ENCODE measurements at regions not wholly inside any gene's neighbourhood (a gene's known extent, or its start where the extent isn't known, plus 50 kb on each side); places are given as distances from the start of the nearest gene placed in this dataset.
"Not testable (repeated sequence)": the region's sequence is repeated elsewhere in the genome, so short reads cannot be mapped to it uniquely, and the experiment has no call there.

DNA sequence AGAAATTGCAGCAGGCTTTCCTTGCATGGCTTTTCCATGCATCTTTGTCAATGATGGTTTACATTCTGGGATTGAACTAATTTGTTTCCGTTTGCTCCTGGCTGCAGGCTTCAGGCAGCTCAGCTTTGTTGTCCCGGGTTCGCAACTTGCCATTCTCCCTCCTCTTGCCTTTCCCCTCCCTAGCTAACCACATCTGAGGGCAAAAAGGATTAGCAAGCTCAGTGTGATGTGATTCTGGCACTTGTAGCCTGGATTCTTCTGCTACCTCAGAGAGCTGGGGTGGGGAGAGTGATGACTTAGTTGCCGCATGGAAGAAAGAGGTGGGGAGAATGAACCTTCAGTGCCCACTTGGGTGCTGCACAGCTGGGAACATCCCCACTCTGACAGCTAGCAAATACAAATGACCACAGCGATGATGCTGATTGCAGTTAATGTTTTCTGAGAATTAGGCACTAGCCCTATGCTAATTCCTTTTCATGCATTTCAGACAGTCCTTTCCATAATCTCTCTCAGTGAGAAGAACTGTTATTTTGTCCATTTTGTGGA lies 120.2 kb upstream of the SALL1 start:
- DNase-seq = no peak

DNA sequence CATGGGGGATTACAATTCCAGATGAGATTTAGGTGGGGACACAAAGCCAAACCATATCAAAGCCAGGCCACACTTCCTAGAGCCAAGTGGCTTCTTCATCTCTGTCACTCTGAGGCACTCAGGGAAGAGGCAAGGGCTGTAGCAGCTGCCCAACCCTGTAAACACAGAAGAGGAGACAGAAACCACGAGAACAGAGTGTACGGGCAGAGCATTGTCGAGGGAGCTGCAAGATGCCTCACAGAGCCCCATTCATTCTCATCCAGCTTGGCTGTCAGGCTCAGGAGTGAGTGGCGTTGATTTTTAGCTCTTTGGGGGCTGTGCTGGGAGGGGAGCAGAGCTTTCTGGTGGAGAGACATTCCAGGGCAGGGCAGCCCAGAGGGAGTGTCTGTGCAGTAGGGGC lies 117.2 kb upstream of the SALL1 start:
- DNase-seq = no peak

DNA sequence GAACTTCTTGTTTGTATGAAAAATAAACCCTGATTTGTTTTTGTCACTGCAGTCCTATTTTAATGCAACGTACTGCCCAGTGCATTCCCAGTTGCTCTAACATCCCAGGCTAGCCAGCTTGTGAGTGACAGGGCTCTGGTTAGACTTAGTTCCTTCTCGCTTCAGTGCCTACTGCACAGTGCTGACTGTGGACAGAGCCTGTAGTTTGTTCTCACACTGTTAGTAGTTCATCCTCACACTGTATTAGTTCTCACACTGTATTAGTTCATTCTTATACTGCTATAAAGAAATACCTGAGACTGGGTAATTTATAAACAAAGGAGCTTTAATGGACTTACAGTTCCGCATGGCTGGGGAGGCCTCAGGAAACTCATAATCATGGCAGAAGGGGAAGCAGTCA lies 116.6 kb upstream of the SALL1 start:
- DNase-seq = no peak

DNA sequence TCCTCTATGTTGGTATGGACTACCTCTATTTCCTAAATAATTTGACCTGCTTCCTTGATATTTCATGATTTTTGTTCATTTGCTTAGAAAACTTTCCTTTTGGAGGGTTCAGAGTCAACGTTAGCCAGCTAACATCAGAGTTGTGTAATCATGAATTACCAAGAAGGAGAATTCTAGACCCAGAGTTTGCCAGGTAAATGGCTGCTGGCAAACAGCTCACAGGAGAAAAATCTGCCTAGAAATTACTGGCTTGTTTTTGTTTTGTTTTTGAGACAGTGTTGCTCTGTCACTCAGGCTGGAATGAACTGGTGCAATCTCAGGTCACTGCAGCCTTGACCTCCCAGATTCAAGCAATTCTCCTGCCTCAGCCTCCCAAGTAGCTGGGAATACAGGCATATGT lies 111.4 kb upstream of the SALL1 start:
- DNase-seq = no peak

DNA sequence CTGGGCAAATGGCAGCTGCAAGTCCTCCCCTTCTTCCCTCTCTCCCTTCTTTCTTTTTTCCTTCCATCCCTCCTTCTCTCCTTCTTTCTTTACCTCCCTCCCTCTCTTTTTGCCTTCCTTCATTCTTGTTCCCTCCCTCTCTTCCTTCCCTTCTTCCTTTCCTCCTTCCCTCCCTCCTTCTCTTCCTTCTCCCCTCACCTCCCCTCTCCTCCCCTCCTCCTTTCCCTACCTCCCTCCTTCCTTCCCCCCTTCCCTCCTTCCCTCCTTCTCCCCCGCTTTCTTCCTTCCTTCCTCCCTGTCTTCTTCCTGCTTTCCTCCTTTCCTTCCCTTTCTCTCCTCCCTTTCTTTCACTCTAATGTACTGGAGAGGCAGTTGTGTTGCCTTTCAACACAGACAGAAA lies 110.8 kb upstream of the SALL1 start:
- no peak for DNase-seq

DNA sequence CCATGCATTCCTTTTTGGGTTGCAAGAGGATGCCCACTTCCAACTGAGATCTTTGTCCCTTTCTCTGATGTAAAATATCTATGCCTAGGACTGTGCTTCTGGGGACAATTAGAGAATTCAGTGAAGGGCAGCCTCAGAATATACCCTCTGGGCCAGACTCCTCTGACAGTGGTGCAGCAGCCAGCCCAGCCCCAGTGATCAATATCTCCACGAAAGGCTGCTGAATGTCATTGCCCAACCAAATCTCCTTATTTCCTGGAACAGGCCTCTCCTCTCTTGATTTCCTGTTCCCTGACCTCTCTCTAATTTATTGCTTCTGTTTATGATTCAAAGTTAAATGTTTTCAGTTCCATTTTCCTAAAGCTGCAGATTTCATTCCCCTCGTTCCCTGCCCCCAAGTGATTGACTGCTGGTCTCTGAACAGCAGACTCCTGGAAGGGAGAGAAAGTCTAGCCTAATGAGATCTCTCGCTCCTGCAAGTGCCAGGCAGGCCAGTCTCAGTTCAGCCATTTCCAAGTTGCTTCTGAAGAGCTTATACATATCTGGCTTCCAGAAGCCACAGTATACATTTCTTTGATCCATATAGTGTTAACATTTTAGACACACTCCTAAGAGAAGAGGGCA lies 104.4 kb upstream of the SALL1 start:
- DNase-seq = no peak

DNA sequence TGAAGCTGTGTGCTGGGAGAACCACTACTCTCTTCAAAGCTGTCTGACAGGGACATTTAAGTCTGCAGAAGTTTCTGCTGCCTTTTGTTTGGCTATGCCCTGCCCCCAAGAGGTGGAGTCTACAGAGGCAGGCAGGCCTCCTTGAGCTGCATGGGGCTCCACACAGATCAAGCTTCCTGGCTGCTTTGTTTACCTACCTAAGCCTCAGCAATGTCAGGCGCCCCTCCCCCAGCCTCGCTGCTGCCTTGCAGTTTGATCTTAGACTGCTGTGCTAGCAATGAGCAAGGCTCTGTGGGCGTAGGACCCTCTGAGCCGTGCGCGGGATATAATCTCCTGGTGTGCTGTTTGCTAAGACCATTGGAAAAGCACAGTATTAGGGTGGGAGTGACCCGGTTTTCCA lies 103.3 kb upstream of the SALL1 start:
- DNase-seq = not testable (repeated sequence)

DNA sequence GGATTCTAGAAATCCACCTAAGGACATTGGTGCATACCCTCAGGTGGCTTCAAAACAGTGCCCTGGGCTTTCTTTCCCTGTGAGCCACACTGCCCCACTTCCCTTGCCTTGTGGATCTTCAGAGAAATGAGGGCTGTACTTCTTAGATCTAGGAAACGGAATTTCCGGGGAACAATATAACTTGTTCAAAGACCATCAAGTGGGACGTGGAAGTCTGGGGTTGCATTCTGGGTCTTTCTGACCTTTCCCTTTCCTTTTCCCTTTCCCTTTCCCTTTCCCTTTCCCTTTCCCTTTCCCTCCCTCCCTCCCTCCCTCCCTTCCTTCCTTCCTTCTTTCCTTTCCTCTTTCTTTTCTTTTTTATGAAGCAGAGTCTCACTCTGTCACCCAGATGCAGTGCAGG lies 97.1 kb upstream of the SALL1 start:
- no peak for DNase-seq

DNA sequence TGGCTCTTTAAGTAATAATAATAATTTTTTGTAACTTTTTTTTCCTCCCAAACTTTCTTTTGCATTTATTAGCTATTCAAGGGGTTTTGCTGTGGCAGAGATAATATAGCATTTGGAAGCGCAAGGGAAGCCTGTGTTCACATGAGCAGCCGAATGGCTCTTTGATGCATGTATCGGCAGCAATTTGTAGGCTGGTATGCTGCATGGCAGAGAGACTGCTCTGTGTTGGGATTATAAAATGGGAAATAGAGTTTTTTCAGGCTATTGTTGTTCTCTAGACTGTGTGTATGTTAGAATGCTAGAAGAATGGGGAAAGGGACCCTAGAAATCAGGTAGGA lies 94.6 kb upstream of the SALL1 start:
- no peak for DNase-seq

DNA sequence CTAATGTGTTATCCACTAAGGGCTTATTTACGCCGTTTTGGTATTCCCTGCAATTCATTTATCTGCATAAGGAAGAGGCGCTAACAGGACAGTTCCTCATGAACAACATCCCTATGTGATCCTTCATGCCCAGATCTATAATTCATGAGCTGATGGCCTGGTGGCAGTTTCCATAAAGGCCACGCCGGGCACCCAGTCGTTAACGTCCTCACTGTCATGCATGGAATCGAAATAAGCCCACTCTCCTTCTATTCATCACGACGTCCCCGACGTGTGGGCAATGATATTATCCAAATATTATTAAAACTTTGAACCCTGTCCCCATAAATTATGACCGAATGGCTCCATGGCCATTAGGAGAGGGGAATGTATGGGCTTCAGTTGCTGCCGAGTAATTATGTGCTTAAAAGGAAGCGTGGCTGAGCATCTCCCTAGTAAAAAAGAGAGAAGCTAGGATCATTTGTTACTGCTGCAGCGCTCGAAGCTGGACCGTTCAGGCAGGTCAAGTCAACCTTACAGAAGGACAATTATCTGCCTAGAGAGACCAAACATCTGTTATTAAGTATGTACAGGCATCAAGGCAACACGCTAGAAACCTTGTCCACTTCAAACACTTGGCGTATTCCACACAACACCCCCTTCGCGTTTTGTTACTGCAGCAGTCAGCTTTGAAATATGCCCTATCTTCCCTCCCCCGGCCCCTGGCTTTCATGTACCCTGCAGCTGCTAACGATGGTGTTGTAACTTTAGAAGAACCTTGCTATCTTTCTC lies 94.0 kb upstream of the SALL1 start:
- no peak for DNase-seq

DNA sequence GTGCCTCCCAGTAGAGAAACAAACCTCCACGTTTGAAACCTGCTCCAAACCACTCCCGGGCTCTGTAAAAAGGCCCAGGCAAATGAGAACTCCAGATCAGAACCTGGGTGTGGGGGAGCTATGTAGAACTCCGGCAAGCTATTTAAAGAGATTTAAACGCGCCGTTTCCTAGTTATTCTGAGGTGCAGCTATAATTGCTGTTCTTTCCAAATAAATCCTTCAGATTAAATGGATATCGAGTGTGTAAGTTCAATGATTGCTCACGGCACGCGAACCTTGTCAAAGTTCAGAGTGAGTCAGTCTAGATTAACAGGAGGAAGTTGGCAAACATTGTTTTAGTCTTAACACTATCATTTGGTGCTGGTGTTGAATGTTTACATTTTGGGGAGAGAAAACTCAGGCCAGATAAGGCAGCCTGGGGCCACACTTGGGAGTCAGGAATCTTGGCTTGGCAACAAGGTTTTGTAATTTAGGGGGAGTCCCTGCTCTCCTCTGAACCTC lies 92.9 kb upstream of the SALL1 start:
- DNase-seq = no peak

DNA sequence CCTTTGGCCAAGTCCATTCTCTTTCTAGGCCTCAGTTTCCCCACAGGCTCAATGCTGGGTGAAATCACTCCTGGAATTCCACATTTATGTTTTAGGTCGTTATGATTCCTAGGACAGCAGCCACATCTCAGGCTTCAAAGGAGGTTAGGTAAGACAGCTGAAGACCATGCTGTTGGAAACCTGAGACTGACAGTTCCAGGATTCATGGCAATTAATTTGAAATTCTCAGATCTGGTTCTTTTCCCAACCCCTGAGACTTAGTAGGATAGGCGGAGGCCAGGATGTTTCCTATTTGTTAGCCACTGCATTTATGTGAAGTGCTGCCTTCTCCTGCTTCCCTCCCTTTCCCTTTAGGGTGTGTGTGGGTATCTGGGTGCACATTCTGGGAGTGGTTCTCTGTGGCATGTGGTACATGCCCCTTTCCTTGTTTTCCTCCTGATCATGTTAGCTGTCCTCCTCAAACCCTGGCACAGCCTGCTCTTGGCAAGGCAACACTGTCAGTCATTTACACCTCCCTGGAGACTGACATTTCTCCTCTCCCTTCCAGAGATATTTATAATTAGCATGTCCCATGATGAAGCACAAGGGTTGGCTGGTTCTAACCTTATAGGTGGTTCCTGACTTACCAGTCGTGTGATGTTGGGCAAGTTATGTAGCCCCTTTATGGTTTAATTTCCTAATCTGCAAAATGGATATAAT lies 91.4 kb upstream of the SALL1 start:
- DNase-seq = no peak

DNA sequence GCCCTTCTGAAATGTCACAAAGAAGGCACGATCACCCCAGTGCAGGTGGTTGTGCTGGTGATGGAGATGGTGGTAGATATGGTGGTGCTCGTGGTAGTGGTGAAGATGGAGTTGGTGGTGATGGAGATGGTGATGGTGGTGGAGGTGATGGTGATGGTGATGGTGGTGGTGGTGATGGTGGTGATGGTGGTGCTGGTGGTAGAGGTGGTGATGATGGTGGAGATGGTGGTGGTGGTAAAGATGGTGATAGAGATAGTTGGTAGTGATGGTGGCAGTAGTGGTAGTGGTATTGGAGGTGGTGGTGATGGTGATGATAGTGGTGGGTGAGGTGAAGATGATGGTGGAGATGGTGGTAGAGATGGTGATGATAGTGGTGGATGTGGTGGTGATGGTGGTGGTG lies 88.1 kb upstream of the SALL1 start:
- no peak for DNase-seq

DNA sequence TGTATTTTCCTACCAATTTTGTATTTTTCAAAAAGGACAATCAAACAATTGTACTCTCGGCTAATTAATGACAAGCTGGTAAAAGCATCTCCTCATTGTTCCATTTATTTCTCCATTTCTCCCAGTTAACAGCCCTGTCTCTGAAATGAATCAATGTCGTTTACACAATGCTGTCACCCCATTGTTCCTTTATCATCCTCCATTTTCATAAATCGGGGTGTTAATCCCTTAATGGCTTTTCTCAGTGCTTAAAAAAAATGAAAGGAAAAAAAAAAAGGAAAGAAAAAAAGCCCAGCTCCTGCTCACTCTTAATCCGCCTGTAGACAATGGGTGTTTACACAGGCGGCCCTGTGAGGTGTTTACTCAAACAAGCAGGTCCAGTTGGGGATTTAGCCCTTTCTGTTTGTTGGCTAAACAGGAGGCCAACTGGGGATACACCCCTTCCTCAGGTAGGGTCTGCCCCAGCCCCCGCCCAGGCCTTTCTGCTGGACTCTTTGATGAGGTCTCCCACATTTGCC lies 86.8 kb upstream of the SALL1 start:
- DNase-seq = no peak

DNA sequence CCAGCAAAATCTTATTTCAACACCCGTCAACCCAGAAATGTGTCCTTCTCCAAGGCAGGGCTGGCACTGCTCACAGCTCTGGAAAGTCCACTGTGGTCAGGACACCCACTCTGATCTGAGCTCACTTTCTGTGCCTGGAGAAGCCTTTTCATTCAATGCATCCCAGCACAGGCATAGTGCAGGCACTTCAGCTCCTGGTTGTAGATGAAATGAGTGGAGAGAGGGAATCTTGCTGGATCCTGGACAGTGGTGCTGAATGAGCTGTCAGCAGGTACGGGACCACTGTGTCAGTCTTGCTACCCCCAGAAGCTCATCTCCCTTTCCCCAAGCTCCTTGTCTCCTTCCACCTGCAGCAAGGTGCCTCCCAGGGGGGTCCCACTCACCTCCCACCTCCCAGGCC lies 86.1 kb upstream of the SALL1 start:
- DNase-seq = no peak

DNA sequence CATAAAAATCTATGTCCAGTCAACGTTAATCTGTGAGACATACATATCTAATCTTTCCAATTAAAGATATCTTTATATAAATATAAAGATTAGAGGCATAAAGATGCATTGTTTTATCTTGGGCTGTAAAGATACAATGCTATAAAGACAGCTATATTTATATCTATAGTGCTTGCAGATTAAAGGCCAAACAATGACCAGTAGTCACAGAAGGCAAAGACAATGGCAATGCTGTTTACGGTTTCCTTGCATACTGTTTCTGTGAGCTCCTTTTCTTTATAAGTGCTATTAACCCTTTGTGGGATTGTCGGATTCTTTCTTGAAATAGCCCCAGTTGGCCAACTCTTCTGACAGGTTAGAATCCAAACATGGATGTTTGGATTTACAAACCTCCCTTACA lies 85.5 kb upstream of the SALL1 start:
- DNase-seq = no peak

DNA sequence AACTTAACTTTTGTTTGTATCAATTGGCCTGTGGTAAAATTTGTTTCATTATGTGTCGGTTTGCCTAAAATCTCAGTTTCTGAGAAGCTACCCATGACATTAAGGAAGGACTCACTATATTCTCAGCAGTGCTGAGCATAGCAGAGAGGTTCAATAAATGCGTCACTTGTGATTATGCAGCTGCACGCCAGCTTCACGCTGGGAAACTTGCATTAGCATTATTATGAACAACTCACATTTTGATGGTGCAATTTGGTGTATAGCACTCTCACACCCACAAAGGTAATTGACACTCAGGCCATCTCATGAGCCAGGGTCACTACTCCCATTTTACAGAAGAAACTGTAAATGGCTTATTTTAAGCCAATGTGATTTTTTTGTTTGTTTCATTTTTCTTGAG lies 80.6 kb upstream of the SALL1 start:
- no peak for DNase-seq

DNA sequence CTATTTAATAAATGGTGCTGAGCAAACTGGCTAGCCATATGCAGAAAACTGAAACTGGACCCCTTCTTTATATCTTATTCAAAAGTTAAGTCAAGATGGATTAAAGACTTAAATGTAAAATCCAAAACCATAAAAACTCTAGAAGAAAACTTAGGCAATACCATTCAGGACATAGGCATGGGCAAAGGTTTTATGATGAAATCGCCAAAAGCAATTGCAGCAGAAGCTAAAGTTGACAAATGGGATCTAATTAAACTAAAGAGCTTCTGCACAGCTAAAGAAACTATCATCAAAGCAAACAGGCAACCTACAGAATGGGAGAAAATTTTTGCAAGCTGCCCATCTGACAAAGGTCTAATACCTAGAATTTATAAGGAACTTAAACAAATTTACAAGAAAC lies 79.0 kb upstream of the SALL1 start:
- DNase-seq = not testable (repeated sequence)

DNA sequence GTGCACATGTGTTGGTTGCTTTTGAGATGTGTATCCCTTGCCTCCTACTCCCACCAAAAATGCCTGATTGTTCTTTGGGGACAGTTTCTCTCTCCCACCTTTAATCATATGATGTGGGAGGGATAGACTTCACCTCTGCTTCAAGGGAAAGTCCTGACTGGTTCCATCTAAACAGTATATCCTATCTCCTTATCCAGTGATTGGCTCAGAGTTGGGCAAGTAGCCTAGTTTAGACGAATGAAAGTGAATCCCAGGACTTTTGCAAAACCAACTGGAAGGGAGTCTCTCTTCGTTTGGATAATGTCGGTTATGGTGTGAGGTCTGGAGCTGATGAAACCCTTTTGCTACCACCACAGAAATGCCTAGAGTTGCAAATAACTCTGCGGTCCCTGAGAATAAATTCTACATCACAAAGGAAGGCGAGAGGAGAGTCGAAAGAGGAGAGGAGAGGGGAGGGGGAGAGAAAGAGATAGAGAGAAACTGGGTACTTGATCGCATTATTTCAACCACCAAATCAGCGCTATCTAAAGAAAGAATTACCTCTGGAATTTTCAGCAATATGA lies 77.1 kb upstream of the SALL1 start:
- DNase-seq = no peak

DNA sequence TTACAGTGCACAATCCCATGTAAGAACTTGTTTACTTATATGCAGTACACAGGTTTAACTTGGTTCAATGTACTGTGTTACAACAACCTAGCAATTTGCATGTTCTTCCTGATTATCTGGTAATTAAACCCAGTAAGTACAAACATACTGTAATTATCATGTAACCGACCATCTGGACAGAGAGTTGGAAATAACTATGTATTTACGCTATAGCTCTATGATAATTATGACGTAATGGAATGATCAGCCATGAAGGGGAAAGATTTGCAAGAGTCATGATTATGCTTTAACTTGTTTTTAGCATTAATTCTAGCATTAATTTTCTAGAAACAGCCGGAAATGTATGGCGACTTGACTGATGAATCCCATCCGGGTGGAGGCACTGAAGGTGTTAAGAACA lies 74.8 kb upstream of the SALL1 start:
- DNase-seq = no peak

DNA sequence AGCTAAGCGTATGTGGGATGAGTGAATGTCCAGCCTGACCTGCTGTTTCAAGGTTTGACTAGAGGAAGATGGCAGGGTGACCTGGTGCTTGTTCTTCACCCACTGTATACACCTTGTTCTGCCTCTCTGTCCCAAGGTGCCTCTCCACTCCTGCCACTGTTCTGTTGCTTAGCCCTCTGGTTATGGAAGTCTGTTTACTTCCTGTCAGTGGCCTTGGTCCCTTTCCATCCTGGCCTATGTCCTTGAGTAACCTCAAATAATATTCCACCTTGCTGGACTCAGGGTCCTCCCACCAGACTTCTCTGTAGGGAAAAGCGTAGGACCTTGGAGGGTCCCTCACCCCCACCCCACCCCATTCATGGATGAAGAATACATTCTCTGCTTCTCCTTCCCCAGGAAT lies 73.2 kb upstream of the SALL1 start:
- no peak for DNase-seq

DNA sequence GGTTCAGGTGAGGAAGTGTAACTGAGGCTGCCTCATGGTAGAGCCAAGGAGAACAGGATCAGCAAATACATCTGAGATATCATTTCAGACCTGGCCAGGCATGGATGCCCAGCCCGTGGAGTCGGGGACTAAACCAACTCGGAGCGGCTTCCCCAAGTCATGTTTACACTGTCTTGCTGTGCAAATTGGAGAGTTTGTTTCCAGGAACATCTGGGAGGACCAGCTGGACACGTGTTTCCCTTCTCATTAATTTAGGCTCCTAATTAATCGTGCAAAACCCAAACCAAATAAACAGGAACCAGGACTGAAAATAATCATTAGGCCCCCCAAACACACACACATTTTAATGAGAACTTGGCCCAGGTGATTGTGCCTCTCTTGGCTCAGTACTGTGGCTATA lies 70.9 kb upstream of the SALL1 start:
- DNase-seq = no peak

DNA sequence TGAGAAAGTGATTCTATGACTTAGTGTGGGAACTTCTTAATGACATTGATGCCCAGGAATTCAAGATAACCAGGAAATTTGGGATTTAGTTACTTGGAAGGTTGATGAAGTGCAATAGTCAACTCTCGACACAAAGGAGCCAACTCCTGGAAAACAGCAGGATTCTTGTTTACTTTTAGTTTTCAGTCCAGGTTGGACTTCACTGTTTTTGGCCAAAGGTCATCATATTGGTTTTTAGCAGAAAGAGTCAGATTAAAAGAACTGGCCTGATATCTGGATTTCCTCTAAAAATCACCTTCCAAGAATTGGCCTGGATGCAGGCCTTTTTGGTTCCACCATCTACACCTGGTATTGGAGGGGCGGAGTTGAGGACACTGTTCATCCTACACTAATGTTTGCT lies 60.1 kb upstream of the SALL1 start:
- DNase-seq = no peak

DNA sequence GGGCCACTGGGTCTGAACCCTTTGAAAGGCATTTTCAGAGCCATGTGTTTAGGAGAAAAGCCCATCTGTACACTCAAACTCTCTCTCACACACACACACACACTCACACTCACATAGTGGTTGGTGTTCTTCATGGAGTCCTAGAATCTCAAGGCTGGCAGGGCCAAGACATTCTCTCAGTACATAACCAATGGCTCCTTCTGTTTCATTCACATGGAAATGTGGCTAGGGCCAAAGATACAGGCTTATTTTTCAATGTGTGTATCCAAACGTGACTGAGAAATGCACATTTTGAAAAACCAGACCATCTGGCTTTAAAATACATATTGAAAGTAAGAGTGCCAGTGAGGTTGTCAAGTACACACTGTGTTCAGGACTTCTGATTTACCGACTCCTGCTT lies 59.0 kb upstream of the SALL1 start:
- DNase-seq = no peak

Measured in GF-D8 (cell line).